ENCODE measurements at regions not wholly inside any gene's neighbourhood (a gene's known extent, or its start where the extent isn't known, plus 50 kb on each side); places are given as distances from the start of the nearest gene placed in this dataset.

DNA sequence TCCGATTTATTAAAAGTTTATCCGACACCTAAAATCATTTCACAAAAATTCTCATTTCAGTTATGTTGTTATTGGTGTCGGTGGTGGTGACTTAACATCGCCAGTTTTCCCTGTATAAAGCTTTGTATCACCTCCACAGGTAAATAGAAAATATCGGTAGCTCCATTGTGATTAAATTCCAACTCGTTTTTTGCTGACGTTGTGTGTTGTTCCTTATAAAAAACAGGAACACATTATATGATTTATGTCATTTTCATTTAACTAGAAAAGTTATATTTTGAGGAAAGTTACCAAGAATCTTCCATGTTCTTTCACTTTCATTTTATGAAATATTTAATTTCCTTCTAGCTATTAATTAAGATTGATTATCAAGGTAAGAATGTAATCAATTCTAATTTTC lies 635.9 kb downstream of the CDH18 start:
- DNase-seq (ENCODE audit: low read depth), result no peak

DNA sequence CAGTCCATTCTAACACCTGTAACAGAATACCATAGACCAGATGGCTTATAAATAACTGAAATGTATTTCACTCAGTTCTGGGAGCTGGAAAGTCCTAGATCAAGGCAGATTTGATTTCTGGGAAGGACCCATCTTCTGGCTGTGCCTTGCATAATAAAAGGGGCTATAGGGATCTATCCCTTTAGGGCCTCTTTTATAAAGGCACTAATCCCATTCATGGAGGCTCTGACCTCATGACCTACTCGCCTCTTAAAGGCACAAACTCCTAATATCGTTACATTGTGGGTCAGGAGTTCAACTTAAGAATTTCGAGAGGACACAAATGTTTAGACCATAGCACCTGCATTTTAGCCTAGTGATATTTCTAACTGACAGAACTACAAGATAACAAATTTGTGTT lies 619.0 kb downstream of the CDH18 start:
- no peak for DNase-seq (ENCODE audit: low read depth)

DNA sequence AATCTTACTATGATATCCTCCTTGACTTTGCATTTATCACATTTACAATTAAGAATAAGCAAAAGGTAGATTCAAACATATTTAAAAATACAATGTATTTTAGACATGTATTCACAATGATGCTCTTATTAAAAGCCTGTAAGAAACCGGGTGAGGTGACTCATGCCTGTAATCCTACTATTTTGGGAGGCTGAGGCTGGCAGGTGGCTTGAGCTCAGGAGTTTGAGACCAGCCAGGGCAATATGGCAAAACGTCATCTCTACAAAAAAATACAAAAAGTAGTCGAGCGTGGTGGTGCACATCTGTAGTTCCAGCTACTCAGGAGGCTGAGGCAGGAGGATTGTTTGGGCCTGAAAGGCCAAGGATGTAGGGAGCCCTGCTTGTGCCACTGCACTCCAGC lies 618.4 kb downstream of the CDH18 start:
- DNase-seq (ENCODE audit: low read depth), result no peak

GRCh38 chr5:19370655-19371386 lies 617.2 kb downstream of the CDH18 start:
- DNase-seq (ENCODE audit: low read depth), result no peak

GRCh38 chr5:19388391-19388790 lies 599.6 kb downstream of the CDH18 start:
- no peak for DNase-seq (ENCODE audit: low read depth)

- DNase-seq (ENCODE audit: low read depth), result no peak
These were observed 587.0 kb downstream of the CDH18 start for GRCh38 chr5:19401032-19401431.

- DNase-seq (ENCODE audit: low read depth), result no peak
These were observed 581.2 kb downstream of the CDH18 start for GRCh38 chr5:19406576-19407365.

DNA sequence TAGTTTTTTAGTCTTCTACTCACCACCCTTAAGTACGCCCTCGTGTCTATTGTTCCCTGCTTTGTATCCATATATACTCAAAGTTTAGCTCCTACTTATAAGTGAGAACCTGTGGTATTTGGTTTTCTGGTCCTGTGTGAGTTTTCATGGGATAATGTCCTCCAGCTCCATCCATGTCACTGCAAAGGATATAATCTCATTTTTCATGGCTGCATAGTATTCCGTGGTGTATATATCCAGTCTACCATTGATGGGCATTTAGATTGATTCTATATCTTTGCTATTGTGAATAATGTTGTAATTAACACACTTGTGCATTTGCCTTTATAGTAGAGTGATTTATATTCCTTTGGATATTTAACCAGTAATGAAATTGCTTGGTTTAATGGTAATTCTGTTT lies 579.9 kb downstream of the CDH18 start:
- no peak for DNase-seq (ENCODE audit: low read depth)

DNA sequence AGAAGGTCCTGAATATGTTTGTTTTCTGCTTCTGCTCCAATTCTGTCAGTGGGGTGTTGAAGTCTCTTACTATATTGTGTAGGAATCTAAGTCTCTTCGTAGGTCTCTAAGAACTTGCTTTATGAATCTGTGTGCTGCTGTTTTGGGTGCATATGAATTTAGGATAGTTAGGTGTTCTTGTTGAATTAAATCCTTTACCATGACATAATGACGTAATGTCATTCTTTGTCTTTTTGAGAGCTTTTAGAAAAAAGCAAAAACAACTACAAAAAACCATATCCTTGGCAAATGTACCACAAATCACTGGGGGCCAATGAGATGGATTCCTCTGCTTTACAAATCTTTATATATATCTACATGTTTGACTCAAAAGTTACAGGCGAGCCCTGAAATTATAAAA lies 576.1 kb downstream of the CDH18 start:
- no peak for DNase-seq (ENCODE audit: low read depth)

Data from GM04503 (cell line).